GM23338 (cell line): ENCODE measurements at regions not wholly inside any gene's neighbourhood (a gene's known extent, or its start where the extent isn't known, plus 50 kb on each side); places are given as distances from the start of the nearest gene placed in this dataset.

Experiments
- ATAC-seq: fragments of 200-7000 bp; cut with Tn5 transposase; 3 replicates; pipeline ENCODE4 v1.9.1; 2020
- DNase-seq: peaks from one replicate; pipeline ENCODE4 v3.0.0-alpha.2; 2015; ENCODE audit warnings: low spot score
- H2AFZ ChIP-seq: fragments of 200-600 bp; sonication (generic); 2 replicates; pipeline ENCODE4 v1.8.0; 2016; ENCODE audit warnings: antibody characterized with exemption, mild to moderate bottlenecking, moderate library complexity
- H3F3A ChIP-seq: fragments of 200-600 bp; sonication (generic); replicated peaks from 2 replicates; pipeline ENCODE4 v1.8.0; 2017; ENCODE audit warnings: antibody characterized with exemption, mixed run types, low read depth
- H3K27ac ChIP-seq: fragments of 200-600 bp; sonication (generic); 2 replicates; pipeline ENCODE4 v1.6.1; 2016; ENCODE audit warnings: low read depth
- H3K27me3 ChIP-seq: fragments of 200-600 bp; sonication (generic); 2 replicates; pipeline ENCODE4 v1.8.0; 2016; ENCODE audit warnings: mild to moderate bottlenecking, mixed run types, moderate library complexity; ENCODE audit not compliant: insufficient read depth
- H3K36me3 ChIP-seq: fragments of 200-600 bp; sonication (generic); 2 replicates; pipeline ENCODE4 v1.8.0; 2016; ENCODE audit warnings: mild to moderate bottlenecking; ENCODE audit not compliant: insufficient read depth
- H3K4me1 ChIP-seq: fragments of 200-600 bp; sonication (generic); 2 replicates; pipeline ENCODE4 v1.8.0; 2016; ENCODE audit warnings: mild to moderate bottlenecking, moderate library complexity; ENCODE audit not compliant: insufficient read depth
- H3K4me2 ChIP-seq: fragments of 200-600 bp; sonication (generic); 2 replicates; pipeline ENCODE4 v1.7.1; 2017; ENCODE audit warnings: mixed run types
- H3K4me3 ChIP-seq: fragments of 200-600 bp; sonication (generic); 2 replicates; pipeline ENCODE4 v1.6.1; 2016; ENCODE audit warnings: mixed run types
- H3K79me2 ChIP-seq: fragments of 200-600 bp; sonication (generic); replicated peaks from 2 replicates; pipeline ENCODE4 v1.8.0; 2017; ENCODE audit warnings: mild to moderate bottlenecking; ENCODE audit not compliant: insufficient read depth
- H3K9me2 ChIP-seq: fragments of 200-600 bp; sonication (generic); 2 replicates; pipeline ENCODE4 v1.8.0; 2017; ENCODE audit not compliant: insufficient read depth
- H4K20me1 ChIP-seq: fragments of 200-600 bp; sonication (generic); replicated peaks from 2 replicates; pipeline ENCODE4 v1.8.0; 2017; ENCODE audit warnings: mild to moderate bottlenecking; ENCODE audit not compliant: insufficient read depth
- H3K27ac Mint-ChIP-seq: 2 replicates; pipeline ENCODE4 v1.8.0; 2020; ENCODE audit warnings: inconsistent platforms, mild to moderate bottlenecking, moderate library complexity, mixed read lengths
- H3K27me3 Mint-ChIP-seq: 3 replicates; pipeline ENCODE4 v1.8.0; 2022; ENCODE audit warnings: low read depth, mild to moderate bottlenecking, moderate library complexity, mixed read lengths, inconsistent platforms; ENCODE audit not compliant: insufficient read depth, poor library complexity
- H3K36me3 Mint-ChIP-seq: 3 replicates; pipeline ENCODE4 v1.8.0; 2021; ENCODE audit warnings: low read depth, mild to moderate bottlenecking, inconsistent platforms, moderate library complexity, mixed read lengths
- H3K4me1 Mint-ChIP-seq: 3 replicates; pipeline ENCODE4 v1.8.0; 2020; ENCODE audit warnings: mild to moderate bottlenecking, inconsistent platforms, mixed read lengths
- H3K4me3 Mint-ChIP-seq: 3 replicates; pipeline ENCODE4 v1.8.0; 2021; ENCODE audit warnings: moderate library complexity, mild to moderate bottlenecking, inconsistent platforms, mixed read lengths
- H3K9me3 Mint-ChIP-seq: 3 replicates; pipeline ENCODE4 v1.8.0; 2020; ENCODE audit warnings: moderate library complexity, mild to moderate bottlenecking, inconsistent platforms, mixed read lengths
- CREB1 ChIP-seq: fragments of 250-450 bp; sonication (Bioruptor Pico); IDR thresholded peaks from 2 replicates; pipeline ENCODE4 v1.5.0; 2020; ENCODE audit warnings: low read depth, mild to moderate bottlenecking, moderate library complexity
- ETS1 ChIP-seq: IDR thresholded peaks from 2 replicates; pipeline ENCODE4 v1.6.1; 2016; ENCODE audit warnings: antibody characterized with exemption
- EZH2 ChIP-seq: fragments of 200-600 bp; sonication (generic); IDR thresholded peaks from one replicate; pipeline ENCODE4 v1.8.0; 2017; ENCODE audit warnings: antibody characterized with exemption, mild to moderate bottlenecking, low read depth; ENCODE audit not compliant: unreplicated experiment
- EZH2phosphoT487 ChIP-seq: fragments of 200-600 bp; sonication (generic); IDR thresholded peaks from one replicate; pipeline ENCODE4 v1.8.1; 2018; ENCODE audit warnings: antibody characterized with exemption; ENCODE audit not compliant: unreplicated experiment
- JUNB ChIP-seq: IDR thresholded peaks from one replicate; pipeline ENCODE4 v1.6.1; 2016; ENCODE audit warnings: antibody characterized with exemption; ENCODE audit not compliant: unreplicated experiment
- NANOG ChIP-seq: IDR thresholded peaks from 2 replicates; pipeline ENCODE4 v1.6.1; 2016; ENCODE audit warnings: antibody characterized with exemption, borderline replicate concordance
- POLR2AphosphoS5 ChIP-seq: IDR thresholded peaks from 2 replicates; pipeline ENCODE4 v1.6.1; 2016; ENCODE audit warnings: antibody characterized with exemption, low read depth
- REST ChIP-seq: IDR thresholded peaks from one replicate; pipeline ENCODE4 v1.6.1; 2018; ENCODE audit warnings: antibody characterized with exemption; ENCODE audit not compliant: unreplicated experiment
- STAT1 ChIP-seq: IDR thresholded peaks from one replicate; pipeline ENCODE4 v1.6.1; 2016; ENCODE audit warnings: antibody characterized with exemption; ENCODE audit not compliant: unreplicated experiment
- ZNF114 ChIP-seq: fragments of 250-450 bp; sonication (Bioruptor Pico); IDR thresholded peaks from 2 replicates; pipeline ENCODE4 v1.5.0; 2020; ENCODE audit warnings: mild to moderate bottlenecking, moderate library complexity
- ZNF331 ChIP-seq: fragments of 250-450 bp; sonication (Bioruptor Pico); IDR thresholded peaks from 2 replicates; pipeline ENCODE4 v1.5.0; 2020; ENCODE audit warnings: low read depth, mild to moderate bottlenecking, moderate library complexity
- ZNF462 ChIP-seq: fragments of 250-450 bp; sonication (Bioruptor Pico); IDR thresholded peaks from 2 replicates; pipeline ENCODE4 v1.5.0; 2020; ENCODE audit warnings: mild to moderate bottlenecking, moderate library complexity
- TF ChIP-seq, protein P1 (sequence below), 2 experiments: fragments of 200-600 bp in 1 of 2; sonication (generic) in 1 of 2; conservative IDR thresholded peaks; 2 replicates each; pipeline versions ENCODE4 v1.5.1 to v1.6.1; 2016 to 2017; ENCODE audit warnings: antibody characterized with exemption in 2 of 2, low read depth in 2 of 2, mild to moderate bottlenecking in 2 of 2, moderate library complexity in 1 of 2

DNA sequence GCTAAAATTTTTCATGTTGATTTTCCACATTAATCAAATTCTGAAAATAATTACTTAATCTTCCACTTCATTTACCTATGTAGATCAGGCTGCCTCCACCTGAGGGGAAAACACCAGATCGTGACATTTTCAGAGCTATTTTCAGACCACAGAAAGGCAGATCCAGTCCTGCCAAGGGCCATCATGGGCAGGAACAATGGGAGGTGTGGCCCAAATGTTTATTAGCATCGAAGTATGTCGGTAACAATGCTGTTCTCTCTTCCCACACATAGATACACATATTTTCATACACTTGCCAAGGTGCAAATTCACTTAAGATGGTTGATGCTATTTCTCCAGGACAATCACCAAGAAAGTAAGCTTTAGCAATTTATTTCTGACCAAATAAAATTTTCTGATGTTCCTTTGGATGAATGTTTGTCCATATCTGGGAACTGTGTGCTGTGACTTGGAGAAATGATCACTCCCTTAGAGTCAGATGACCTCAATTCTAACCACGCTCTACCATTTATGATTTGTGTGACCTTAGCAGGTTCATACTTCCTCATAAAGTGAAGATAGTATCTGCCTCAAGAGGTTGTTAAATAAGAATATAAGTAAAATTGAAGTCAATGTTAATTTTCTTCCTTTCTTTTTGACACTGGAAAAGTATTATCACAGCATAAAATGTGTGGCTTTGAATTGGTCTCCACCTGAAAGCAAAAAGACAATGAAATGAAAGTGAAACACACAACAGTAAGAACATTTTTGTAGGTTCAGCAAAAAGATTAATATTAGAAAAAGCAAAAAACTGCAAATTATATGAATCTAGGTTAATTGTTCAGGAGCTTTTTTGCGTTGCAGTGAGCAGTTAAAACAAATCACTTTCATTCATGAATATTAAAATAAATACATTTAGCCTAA lies 310.4 kb upstream of the PHF14 start:
- Histone ChIP-seq H3K4me2 (no peak overlapping the region), H3K4me3 (no peak overlapping the region), H3K27ac (no peak overlapping the region), H3F3A (no peaks in the 10 kb centered on the region), H4K20me1 (no peaks in the 10 kb centered on the region), H3K36me3 (no peaks in the 10 kb centered on the region), H2AFZ (no peak overlapping the region), H3K79me2 (no peaks in the 10 kb centered on the region), H3K9me2 (no peaks in the 10 kb centered on the region), H3K27me3 (no peaks in the 10 kb centered on the region), H3K4me1 (no peaks in the 10 kb centered on the region)
- H3K4me3 Mint-ChIP-seq: no peak overlapping the region
- DNase-seq (no peak), ATAC-seq (no peak)
- no peaks in the 10 kb centered on the region for H3K36me3 Mint-ChIP-seq
- no peaks in the 10 kb centered on the region for H3K9me3 Mint-ChIP-seq
- TF ChIP-seq EZH2phosphoT487 (no peak), STAT1 (no peak), ZNF462 (CRISPR knock-in tag) (no peak), ZNF114 (CRISPR knock-in tag) (no peak), REST (no peak), EZH2 (no peak), CREB1 (no peak), POLR2AphosphoS5 (no peak), JUNB (no peak), ZNF331 (CRISPR knock-in tag) (no peak), ETS1 (no peak), NANOG (no peak)
- TF ChIP-seq, protein P1, sequence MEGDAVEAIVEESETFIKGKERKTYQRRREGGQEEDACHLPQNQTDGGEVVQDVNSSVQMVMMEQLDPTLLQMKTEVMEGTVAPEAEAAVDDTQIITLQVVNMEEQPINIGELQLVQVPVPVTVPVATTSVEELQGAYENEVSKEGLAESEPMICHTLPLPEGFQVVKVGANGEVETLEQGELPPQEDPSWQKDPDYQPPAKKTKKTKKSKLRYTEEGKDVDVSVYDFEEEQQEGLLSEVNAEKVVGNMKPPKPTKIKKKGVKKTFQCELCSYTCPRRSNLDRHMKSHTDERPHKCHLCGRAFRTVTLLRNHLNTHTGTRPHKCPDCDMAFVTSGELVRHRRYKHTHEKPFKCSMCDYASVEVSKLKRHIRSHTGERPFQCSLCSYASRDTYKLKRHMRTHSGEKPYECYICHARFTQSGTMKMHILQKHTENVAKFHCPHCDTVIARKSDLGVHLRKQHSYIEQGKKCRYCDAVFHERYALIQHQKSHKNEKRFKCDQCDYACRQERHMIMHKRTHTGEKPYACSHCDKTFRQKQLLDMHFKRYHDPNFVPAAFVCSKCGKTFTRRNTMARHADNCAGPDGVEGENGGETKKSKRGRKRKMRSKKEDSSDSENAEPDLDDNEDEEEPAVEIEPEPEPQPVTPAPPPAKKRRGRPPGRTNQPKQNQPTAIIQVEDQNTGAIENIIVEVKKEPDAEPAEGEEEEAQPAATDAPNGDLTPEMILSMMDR (conservative IDR thresholded peaks at IDR 0.05; ENCODE audit: low read depth in 2 of 2): no peak
- no peaks in the 10 kb centered on the region; the same call in 2 of the 3 replicates for H3K4me1 Mint-ChIP-seq
- no peak overlapping the region for H3K27ac Mint-ChIP-seq
- H3K27me3 Mint-ChIP-seq: no peaks in the 10 kb centered on the region
